GM19452 (cell line): ENCODE measurements at regions not wholly inside any gene's neighbourhood (a gene's known extent, or its start where the extent isn't known, plus 50 kb on each side); places are given as distances from the start of the nearest gene placed in this dataset.
"Not testable (repeated sequence)": the region's sequence is repeated elsewhere in the genome, so short reads cannot be mapped to it uniquely, and the experiment has no call there.

Experiments
- ATAC-seq: cut with Tn5 transposase; IDR thresholded peaks from one replicate; pipeline ENCODE4 v1.9.1; 2021; ENCODE audit not compliant: unreplicated experiment

DNA sequence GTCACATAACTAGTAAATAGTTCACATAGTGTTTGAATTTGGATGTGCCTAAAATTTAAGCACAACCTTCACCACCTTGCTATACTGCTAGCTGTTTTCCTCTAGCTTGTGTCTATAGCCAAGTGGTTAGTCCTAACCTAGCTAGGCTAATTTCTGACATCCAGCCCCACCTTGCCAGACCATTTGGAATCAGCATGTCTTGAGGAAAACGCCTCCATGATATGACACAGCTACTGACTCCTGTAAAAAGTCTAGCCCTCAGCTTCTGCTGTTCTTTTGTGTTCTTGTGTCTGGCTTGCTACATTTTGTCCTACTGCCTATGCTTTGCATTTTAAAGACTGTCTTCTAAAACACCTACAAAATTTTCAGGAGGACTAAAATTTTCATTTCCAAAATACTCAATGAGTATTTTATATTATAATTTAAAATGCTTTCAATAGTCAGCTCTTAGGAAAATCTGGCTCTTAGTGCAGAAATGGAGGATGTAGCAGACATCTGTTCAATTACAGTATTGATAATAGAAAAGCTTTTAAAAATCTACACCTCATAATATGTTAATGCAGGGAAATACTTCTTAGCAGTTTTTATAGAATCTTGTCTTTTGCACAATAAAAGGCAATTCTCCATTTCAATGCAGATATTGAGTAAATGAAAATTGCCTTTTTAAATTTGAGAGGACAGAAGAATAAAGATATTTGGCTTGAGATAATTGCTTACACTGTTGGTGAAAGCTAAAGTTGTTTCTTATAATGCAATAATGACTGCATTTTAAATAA is 160.8 kb upstream of the APP start:
- ATAC-seq, result no peak

DNA sequence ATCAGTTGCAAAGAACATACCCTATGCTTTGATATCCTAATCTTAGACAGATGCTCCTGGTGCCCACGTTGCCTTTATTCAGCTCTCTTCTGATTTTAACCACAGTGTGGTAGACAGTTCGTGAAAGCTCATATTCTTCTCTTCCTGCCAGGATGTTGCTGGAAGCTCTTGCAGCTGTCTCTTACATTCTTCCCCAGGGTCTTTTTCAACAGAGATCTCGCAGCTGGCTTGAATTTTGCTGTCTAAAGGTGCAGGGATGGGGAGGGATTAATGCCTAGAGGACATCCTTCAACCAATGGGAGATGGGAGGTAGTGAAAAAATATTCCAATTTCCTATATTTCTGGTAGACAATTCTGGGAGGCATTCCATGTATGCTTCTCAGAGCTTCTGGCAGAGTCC is 150.0 kb upstream of the APP start:
- no peak for ATAC-seq

DNA sequence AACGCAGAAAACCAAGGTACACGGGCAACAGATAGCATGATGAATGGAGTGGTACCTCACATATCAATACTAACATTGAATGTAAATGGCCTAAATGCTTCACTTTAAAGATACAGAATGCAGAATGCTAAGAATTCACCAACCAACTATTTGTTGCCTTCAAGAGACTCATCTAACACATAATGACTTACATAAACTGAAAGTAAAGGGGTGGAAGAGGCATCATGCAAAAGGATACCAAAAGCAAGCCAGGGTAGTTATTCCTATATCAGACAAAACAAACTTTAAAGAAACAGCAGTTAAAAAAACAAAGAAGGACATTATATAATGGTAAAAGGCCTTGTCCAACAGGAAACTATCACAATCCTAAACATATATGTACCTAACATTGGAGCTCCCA is 137.1 kb upstream of the APP start:
- no peak for ATAC-seq

DNA sequence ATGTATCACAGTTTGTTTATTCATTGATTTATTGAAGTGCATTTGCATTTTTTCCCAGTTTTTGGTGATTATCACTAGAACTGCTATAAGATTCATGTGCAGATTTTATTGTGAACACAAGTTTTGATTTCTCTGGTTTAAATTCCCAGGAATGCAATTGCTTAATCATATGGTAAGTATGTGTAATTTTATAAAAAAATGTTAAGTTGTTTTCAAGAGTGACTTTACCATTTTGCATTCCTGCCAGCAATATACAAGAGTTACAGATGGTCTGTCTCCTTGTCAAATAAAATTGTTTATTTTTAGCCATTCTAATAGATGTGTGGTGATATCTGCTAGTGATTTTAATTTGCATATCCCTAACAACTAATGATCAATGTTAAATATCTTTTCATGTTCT is 127.3 kb upstream of the APP start:
- ATAC-seq, result no peak

DNA sequence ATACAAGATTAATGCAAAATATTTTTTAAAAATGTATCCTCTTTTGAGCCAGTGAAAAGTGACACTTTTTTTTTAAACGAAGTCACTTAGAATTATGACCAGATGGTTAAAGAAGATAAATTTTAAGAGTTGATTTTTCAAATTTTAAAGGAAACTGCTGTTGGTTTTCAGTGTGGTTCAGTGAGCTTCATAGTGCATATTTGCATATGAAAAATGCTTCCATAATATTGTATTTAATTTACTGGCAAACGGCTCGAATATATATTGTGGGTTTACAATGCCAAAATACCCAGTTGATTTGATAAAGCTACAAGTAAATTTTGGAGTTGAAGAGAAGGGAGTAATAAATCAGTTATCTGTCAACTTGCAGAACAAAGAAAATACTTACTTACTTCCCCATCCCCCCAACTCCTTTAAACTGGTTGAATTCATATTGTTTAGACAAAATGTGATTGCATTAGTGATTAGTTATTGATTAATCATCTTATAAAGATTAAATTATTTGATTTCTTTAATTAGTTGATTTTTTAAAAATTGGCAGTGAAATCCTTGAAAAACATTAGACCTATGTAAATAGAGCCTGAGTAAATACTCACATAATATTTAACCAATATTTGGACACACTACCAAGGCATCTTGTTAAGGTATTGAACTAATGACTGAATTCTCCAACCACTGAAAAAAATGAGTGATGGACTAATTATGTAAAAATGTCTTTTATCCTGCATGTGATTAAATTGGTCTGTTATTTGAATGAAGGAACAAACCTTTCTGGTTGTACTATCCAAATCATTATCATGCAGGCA is 122.8 kb upstream of the APP start:
- no peak for ATAC-seq

DNA sequence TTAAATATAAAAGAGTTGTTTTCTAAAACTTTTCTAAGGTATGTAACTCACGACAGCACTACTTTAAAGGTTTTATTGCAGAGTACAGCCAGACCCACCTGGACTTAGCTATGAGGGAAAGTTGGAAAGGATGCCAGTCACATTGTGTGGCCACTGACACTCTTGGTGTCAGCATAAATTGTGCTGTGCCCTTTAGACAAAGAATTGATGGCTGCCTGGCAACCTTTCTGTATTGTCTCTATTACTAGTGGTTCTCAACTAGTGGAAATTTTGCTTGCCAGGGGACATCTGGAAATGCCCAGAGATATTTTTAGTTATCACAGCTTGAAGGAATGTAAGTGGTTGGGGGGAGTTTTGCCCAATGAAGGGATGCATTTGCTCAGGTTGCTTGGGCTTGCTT is 117.5 kb upstream of the APP start:
- ATAC-seq, result no peak

DNA sequence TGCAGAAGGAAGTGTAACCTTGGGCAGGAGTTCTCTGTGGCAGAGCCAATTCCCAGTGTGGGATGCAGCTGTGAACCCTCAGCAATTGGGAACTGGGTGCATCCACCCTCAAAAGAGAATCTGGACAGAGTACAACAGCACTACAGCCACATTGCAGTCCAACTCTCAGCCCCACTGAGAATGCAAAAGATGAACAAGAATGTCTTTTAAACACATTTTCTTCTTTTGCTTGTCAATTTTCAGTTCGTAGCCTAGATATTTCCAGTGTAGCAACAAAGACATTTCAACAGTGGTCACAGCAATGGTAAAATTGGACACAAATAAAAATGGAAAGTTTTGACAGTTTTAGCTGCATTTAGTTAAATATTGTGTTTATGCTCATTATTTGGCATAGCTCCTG is 114.0 kb upstream of the APP start:
- ATAC-seq, result no peak

DNA sequence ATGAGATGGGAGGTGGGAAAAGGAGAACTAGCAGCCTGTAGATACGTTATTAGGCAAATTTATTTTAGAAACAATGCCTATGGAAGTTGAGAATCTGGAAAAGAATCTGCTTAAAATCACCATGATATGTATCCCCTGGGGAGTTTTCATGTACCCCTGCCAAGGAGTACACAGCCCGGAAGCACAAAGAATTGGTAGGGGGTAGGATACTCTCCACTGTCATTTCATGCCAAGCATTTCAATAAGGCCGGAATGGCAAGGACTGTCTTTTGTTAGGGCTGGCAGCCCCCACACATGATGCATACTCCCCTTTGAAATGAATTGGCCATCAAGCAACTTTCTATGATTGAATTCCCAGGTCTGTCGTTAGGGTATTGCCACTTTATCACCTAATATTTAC is 111.5 kb upstream of the APP start:
- no peak for ATAC-seq

DNA sequence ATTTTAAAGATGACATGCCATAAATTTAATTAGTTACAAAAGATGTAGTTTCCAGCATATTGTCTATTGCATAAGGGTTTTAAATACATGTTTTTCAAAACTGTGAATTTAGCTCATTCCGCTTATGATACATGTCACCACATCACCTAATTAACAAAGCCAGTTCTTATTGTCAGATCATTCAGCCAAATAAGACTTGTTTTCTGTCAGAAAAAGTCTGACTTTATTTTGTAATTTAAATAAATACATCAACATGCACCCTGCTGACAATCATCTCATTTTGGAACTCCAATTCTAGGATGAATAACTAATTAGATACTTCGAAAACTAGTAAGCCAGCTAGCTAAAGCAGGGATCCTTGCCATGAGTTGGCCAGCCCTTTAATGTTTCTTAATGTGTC is 110.9 kb upstream of the APP start:
- no peak for ATAC-seq

DNA sequence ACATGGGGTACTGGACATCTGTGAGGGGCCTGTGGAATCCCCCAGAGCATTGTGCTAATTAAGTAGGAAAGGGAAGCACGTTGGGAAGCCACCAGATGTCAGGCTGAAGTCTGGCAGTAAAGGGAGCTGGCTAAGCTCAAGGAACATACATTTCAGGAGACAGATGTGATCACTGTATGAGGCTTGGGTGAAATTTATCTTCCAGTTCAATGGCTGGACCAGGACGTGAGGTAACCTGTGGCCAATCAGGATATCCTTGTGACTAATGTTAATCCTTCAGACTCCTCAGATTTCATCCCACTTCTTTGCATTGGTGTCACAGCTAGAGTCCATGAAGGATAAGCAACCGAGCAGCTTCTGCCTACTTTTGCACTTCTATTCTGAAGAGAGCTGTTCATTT is 110.2 kb upstream of the APP start:
- no peak for ATAC-seq

DNA sequence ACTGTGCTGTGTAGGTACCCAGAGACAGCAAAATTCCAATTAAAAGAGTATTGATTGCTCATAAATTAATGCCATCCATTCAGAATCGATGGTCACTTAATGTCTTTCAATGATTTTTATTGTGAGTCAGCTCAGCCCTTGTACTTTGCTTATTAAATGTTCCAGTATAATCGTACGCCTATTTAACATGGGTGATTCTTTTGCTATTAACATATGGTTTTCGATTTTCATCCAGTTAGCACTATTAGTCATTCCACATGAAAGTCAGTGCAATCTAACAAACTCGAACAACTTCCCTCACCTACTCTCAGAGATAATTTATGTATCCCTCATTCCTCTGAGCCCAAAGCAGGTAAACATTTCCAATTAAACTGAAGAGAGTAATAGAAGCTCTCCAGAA is 109.6 kb upstream of the APP start:
- ATAC-seq, result no peak

DNA sequence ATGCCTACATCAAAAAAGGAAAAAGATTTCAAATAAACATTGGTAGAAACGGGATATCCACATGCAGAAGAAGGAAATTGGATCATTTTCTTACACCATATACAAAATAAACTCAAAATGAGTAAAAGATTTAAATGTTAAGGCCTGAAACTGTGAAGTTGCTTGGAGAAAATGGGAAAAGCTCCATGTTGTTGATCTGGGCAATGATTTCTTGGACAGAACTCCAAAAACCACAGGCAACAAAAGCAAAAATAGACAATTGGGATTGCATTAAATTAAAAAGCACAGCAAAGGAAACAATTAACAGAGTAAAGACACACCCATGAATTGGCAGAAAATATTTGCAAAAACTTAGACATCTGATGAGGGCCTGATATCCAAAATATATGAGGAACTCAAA is 105.2 kb upstream of the APP start:
- ATAC-seq, result no peak

DNA sequence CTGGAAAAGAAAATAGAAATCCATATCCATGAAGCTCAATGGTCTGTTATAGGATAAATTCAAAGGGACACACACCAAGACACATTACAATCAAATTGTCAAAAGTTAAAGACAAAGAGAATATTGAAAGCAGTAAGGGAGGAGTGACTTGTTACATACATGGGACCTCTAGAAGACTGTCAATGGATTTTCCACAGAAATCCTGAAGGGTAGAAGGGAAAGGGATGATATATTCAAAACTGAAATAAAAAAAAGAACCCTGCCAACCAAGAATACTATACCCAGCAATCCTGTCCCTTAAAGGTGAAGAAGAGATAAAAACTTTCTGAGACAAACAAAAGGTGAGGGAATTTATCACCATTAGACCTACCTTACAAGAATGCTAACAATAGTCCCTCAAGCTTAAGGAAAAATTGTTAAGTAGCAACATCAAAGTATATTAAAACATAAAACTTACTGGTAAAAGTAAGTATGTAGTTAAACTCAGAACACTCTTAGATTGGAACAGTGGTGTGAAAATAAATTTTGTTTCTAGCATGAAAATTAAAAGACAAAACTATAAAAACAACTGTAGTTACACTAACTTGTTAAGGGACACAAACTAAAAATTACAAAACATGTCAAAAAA is 103.2 kb upstream of the APP start:
- ATAC-seq, result no peak

DNA sequence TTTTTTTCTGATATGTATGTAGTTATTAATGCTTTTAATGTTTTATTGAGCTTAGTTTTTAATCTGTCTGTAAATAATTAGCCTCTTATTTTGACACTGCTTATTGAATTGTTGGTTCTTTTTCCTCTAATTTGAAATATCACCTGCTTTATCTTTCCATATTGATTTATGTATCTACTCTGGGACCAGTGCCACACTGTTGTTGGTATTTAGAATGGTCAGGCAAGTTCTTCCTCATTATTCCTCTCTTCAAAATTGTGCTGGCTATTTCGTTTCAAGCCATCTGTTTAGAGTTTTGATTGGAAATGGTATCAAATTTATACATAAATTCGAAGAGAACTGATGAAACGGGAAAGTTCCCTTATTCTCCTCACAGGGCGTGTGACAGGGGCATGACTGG is 96.8 kb upstream of the APP start:
- ATAC-seq, result no peak

DNA sequence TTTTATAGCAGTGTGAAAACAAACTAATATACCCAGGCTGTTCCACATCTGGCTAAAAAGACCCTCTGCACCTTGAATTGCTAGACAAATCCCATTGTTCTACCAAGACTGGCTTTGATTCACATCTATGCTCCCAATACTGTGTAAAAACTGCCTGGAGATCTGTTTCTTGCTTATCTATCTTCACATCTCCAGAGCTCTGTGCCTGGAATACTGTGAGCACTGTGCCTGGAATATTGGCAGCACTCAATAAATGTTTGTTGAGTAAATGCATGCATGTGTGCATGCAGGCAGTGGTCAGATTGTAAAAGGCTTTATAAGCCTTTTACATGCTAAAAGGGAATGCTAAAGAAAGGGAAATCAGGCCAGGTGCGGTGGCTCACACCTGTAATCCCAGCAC is 75.5 kb upstream of the APP start:
- ATAC-seq, result no peak

DNA sequence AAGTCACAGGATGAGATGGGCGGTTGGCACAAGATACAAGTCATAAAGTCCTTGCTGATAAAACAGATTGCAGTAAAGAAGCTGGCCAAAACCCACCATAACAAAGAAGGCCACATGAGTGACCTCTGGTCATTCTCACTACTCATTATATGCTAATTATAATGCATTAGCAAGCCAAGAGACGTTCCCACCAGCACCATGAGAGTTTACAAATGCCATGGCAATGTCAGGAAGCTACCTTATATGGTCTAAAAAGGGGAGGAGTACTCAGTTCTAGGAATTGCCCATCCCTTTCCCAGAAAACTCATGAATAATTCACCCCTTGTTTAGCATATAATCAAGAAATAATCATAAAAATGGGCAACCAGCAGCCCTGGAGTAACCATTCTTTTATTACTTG is 74.9 kb upstream of the APP start:
- ATAC-seq, result no peak

DNA sequence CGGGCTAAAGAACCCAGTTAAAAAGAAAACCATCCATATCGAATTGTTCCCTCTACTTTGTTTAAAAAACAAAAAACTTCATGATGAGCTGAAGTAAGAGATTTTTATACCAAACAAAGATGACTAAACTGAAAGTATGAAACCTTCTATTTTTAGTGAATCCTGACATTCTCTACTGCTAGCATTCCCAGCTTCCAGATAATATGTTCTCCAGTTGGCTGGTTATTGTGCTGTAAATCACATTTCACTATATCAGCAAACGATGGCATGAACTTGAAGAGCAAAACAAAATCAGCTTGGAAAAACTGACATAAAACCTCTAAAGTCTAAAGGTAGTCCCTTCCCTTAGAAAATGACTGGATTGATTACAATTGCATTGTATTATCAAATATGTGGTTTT is 68.1 kb upstream of the APP start:
- ATAC-seq, result no peak

DNA sequence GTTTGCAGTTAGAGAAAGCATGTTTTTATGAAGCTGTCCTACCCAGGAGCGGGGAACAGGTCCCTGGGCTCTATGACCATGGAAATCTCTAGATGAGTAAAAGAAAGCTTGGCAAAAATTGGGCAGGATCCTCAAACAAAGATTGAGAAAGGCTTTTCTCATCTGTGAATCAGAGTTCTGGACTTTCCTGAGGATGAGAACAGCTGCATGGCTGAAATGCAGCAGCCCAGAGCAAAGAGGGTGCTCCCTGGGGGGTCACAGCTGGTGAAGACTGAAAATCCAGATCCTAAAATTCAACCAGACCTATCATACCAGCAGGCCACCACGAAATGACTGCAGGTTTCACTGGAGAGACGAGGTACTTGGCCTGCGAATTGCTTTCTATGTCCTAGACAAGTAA is 65.7 kb upstream of the APP start:
- ATAC-seq, result no peak

DNA sequence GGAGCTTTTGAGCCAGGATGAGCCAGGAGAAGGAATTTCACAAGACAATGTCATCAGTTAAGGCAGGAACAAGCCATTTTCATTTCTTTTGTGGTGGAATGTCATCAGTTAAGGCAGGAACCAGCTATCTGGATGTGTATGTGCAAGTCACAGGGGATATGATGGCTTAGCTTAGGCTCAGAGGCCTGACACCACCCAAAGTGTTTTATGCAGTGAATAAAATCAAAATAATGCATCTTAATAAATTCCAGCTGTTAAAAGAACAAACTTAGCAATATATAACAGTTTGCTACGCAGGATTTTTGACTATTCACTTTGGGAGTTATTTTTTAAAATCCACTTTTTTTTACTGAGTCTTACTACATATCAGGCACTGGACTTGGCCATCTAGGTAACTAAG is 62.7 kb upstream of the APP start:
- not testable (repeated sequence) for ATAC-seq

DNA sequence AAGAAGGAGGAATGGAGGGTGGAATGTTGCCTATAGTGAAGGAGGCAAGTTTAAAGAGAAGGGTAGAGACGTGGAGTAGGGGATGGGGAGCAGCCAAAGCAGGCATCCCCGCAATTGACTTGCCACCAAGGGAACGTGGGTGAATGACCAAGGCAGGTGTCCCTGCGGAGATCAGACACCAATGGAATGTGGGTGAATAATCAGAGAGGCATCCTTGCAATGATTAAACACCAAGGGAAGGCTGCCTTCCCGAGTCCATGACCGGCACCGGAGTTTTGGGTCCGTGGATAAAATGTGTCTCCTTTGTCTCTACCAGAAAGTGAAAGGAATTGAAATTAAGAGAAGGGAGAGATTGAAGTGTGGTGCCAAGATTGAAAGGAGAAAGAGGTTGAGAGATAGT is 61.9 kb upstream of the APP start:
- ATAC-seq, result not testable (repeated sequence)

DNA sequence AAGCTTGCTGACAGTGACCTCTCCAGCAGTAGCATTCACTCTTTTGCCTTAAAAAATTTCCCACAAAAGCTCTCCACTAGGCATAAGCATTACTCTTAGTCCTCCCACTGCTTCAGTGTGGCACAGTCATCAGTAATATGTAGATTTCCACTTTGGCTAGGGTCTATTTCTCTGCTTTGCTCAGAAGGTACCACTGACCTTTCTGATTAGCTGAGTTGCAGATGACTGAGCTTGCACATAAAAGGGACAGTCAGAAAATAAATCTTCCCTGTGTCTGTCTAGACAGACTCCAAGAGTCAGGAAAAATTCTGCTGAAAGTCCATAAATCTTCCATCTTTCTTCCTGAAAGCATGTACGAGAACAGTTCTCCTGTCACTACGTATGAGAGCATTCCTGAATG is 56.6 kb upstream of the APP start:
- ATAC-seq, result no peak

DNA sequence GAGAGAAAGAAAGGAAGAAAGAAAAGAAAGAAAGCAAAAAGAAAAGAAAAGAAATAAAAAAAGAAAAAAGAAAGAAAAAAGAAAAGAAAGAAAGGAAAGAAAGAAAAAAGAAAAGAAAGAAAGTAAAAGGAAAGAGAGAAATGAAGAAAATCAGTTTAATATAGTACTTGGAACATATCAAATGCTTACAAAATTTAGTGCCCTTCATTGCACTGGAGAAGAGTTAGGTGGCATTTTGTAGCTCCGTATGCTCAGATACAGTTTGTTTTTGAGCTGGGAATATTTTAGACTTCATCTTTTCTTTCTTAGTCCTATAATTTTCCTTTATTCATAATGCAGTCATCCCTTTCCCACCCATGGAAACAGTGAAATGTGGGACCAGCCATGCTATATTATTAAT is 56.2 kb upstream of the APP start:
- no peak for ATAC-seq
